Dendritic cell treated with granulocyte-macrophage colony-stimulating factor and Interleukin-4, amounts not matched to agents 40 ng/mL and 50 ng/mL, for 4 days (primary cell): ENCODE measurements at regions not wholly inside any gene's neighbourhood (a gene's known extent, or its start where the extent isn't known, plus 50 kb on each side); places are given as distances from the start of the nearest gene placed in this dataset.

Experiments used
- H3K27ac Mint-ChIP-seq: one replicate; pipeline ENCODE4 v1.8.0; 2022; ENCODE audit warnings: mild to moderate bottlenecking, mixed read lengths
- H3K27me3 Mint-ChIP-seq: one replicate; pipeline ENCODE4 v1.8.0; 2022; ENCODE audit warnings: mild to moderate bottlenecking, mixed read lengths
- H3K36me3 Mint-ChIP-seq: one replicate; pipeline ENCODE4 v1.8.0; 2022; ENCODE audit warnings: low read depth, mixed read lengths
- H3K4me1 Mint-ChIP-seq: one replicate; pipeline ENCODE4 v1.8.0; 2022; ENCODE audit warnings: low read depth, mixed read lengths
- H3K4me3 Mint-ChIP-seq: one replicate; pipeline ENCODE4 v1.8.0; 2022; ENCODE audit warnings: mild to moderate bottlenecking, moderate library complexity, mixed read lengths
- H3K9me3 Mint-ChIP-seq: one replicate; pipeline ENCODE4 v1.8.0; 2022; ENCODE audit warnings: mixed read lengths
- intact Hi-C: fragments of 100-400 bp; cut with micrococcal nuclease; formaldehyde crosslinking; loops from one replicate; pipeline ENCODE4 v1.15.0; 2022

DNA sequence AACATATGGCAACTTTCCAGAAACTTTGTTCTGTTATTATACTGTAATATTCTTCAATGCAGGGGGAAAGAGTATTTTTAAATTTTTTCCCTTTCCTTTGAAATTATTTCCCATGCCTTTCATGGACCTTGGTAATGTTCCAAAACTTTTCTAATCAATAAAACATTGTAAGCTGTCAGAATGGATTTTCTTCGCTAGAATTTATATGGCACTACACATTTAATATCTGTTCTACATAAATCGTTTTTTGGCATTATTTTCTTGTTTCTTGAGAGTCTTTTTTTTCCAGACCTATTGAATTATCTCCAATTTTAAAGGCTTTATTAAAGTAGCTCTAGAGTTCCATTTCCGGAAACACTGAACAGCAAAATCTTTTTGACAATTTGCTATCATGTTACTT lies 249.0 kb downstream of the TMEM167A start:
- Mint-ChIP-seq H3K27ac (no peak overlapping the region), H3K4me1 (no peaks in the 10 kb centered on the region), H3K27me3 (no peaks in the 10 kb centered on the region), H3K36me3 (no peaks in the 10 kb centered on the region), H3K4me3 (no peak overlapping the region), H3K9me3 (no peaks in the 10 kb centered on the region)
- intact Hi-C loops = no loop called here

DNA sequence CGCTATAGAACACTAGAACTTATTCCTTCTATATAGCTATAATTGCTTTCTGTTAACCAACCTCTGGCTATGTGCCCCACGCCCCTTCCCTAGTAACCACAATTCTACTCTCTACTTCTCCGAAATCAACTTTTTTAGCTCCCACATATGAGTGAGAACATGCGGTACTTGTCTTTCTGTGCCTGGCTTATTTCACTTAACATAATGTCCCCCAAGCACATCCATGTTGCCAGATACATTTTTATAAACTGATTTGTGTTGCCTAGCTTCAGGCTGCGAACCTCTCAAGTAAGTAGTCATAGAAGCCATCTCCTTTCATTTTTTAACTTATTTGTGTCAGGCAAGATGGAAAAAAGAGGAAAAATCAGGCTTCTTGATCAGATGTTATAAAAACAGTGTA lies 249.5 kb downstream of the TMEM167A start:
- Mint-ChIP-seq H3K4me1 (no peaks in the 10 kb centered on the region), H3K36me3 (no peaks in the 10 kb centered on the region), H3K27ac (no peak overlapping the region), H3K9me3 (no peaks in the 10 kb centered on the region), H3K4me3 (no peak overlapping the region), H3K27me3 (no peaks in the 10 kb centered on the region)
- intact Hi-C loops = no loop called here

DNA sequence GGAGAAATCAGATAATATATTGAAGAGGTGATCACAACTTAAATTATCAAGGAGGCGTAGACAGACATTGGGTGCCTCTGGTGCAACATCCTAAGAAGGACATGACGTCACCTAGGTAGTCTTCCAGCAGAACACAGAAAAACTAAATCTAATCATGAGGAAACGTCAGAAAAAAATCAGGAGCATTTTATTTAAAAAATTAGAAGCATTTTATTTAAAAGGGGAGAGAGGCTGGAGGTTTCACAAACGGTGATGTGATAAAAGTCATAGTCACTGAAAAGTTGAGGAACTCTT lies 254.6 kb downstream of the TMEM167A start:
- no peaks in the 10 kb centered on the region for H3K4me1 Mint-ChIP-seq
- H3K4me3 Mint-ChIP-seq = no peak overlapping the region
- no peaks in the 10 kb centered on the region for H3K9me3 Mint-ChIP-seq
- intact Hi-C loops = no loop called here
- no peaks in the 10 kb centered on the region for H3K36me3 Mint-ChIP-seq
- no peak overlapping the region for H3K27ac Mint-ChIP-seq
- H3K27me3 Mint-ChIP-seq = no peaks in the 10 kb centered on the region

DNA sequence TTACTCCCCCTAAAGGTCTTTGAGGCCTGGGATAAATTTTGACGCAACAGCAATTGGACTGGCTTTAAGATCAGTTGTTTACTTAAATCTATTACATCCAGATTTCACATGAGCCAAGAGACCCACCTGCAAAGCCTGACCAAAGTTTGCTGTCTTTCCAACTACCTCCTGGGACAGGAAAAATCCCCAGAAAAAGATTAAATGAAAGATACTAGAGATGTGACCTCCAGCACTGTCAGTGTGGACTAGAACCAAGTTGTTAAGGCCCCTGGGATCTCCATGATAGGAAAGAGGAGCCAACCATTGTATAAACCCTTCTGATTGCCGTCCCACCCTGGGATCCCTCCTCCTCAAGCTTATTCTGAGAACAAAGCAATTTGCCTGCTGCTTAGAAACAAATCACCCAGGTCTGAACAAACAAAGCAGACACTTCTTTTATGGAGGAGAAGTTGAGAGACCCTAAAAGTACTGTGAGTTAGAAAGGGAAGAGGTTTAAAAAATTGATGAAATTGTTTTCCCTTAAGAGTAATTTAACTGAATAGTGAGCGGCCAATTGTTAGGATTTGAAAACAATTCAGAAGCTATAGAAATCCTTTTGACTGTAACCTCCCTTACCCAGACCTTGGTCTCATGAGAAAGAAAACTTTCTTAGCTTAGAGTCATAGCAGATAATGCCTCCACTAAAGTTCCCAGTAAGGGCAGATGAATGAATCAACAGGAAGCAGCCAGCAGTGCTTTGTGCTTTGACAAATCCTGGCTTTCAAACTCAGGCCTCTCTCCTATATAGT lies 255.2 kb downstream of the TMEM167A start:
- no peaks in the 10 kb centered on the region for H3K9me3 Mint-ChIP-seq
- intact Hi-C loops = no loop called here
- no peaks in the 10 kb centered on the region for H3K36me3 Mint-ChIP-seq
- H3K27ac Mint-ChIP-seq = no peak overlapping the region
- H3K4me3 Mint-ChIP-seq = no peak overlapping the region
- no peaks in the 10 kb centered on the region for H3K27me3 Mint-ChIP-seq
- no peaks in the 10 kb centered on the region for H3K4me1 Mint-ChIP-seq

DNA sequence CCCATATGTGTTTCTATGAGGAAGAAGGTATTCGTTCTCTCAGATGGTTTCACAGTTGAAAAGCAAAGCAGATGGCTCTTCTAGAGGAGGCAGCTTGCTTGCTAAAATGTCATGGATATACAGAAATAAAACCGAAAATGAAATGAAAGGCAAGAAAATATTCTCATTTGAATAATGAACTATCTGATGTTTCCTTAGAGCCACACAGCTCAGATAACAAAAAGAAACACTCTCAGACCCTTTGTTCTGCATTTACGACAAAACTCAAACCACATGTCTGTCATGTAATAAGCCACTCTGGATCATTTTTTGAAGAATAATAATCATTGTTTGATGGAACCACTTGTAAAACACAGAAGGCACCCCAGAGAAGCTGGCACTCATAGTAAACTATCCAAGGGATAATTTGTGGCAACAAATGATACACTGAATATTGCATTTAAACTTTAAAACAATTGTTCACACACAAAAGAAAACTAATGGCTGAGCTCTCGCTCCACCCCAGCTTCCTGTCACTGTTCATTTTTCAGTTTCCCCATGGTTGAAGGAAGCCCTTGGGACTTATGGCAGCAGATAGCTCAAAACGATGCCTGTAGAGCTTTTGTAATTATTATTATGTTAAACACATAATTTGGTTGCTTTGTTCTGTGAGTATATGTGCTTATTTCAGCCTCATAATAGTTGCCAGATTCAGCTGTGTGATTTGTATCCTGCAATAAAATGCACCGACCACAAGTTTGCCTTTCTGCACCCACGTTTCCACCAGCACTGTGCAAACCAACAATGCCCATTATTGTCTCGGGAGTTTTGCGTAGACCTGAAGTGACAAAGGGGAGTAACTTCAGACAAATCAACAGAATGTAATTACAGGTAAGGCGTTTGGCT lies 256.0 kb downstream of the TMEM167A start:
- no peaks in the 10 kb centered on the region for H3K27me3 Mint-ChIP-seq
- H3K4me1 Mint-ChIP-seq = no peaks in the 10 kb centered on the region
- H3K36me3 Mint-ChIP-seq = no peaks in the 10 kb centered on the region
- H3K9me3 Mint-ChIP-seq = no peaks in the 10 kb centered on the region
- intact Hi-C loops = no loop called here
- H3K4me3 Mint-ChIP-seq = no peak overlapping the region
- no peak overlapping the region for H3K27ac Mint-ChIP-seq

DNA sequence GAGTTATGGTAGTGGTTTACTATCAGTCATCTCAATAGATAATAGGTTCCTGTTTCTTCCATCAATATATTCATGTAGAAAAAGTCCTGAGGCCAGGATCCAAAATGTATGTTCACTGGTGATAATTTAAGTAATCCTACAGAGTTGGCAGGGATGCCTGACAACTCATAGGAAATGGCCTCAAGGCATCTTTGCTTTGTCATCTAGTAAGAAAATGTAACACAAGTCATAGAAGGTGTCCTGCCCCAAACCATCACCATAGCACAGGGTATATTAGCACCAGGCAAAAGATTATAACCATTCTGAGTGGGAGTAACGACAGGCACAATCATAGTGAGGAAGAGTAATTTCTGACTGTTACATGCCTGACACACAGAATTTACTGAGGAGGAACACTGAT lies 257.0 kb downstream of the TMEM167A start:
- intact Hi-C loops = no loop called here

DNA sequence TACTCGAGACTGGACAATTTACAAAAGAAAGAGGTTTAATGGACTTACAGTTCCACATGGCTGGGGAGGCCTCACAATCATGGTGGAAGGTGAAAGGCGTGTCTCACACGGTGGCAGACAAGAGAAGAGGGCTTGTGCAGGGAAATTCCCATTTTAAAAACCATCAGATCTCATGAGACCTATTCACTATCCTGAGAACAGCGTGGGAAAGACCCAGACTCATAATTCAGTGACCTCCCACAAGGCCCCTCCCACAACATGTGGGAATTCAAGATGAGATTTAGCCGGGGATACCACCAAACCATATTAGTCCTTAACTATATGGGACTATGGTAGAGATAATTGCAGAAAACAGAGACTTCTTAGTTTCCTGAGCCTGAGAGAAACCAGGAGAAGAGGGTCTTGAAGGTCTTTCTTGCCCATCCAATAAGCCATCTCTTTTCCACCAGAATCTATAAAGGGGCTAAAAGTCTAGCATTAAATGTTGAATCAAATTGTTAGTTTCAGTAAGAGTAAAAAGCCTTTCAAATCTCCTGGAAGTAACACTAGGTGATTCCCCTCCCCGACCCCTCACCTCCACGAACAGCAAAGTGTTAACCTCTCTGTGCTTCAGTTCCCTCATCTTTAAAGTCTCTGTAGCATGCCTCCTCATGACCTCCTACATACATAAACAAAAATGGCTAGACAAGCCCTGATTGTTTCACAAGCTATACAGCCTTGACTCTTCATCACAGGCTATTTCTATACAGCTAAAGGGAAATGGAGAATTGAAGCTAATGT lies 259.1 kb downstream of the TMEM167A start:
- Mint-ChIP-seq H3K4me3 (no peak overlapping the region), H3K36me3 (no peaks in the 10 kb centered on the region), H3K27ac (no peak overlapping the region), H3K9me3 (no peaks in the 10 kb centered on the region), H3K4me1 (no peaks in the 10 kb centered on the region), H3K27me3 (no peaks in the 10 kb centered on the region)
- intact Hi-C loops = no loop called here

More for the DNA sequence above, 257.0 kb downstream of the TMEM167A start:
- Mint-ChIP-seq H3K36me3 (no peaks in the 10 kb centered on the region), H3K27me3 (no peaks in the 10 kb centered on the region), H3K9me3 (no peaks in the 10 kb centered on the region), H3K4me3 (no peak overlapping the region), H3K27ac (no peak overlapping the region), H3K4me1 (no peaks in the 10 kb centered on the region)

DNA sequence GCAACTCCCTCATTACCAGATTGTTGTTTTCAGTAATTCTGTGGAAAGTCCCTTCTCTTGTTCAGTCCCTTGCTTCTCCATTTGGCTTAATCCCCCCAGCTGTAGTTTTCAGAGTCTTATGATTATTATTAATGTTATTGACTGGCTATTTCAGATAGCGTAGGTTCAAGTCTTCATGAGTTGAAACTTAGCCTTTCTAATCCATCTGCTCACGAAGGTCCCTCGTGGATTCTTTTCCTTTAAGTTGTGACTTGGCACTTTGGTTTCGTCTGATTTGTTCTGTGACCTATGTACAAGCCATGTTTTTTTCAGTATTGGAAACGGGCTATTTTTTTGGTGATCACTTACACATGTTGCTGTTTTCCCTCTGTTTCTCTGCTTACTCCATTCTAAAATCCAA lies 260.3 kb downstream of the TMEM167A start:
- H3K4me3 Mint-ChIP-seq = no peak overlapping the region

DNA sequence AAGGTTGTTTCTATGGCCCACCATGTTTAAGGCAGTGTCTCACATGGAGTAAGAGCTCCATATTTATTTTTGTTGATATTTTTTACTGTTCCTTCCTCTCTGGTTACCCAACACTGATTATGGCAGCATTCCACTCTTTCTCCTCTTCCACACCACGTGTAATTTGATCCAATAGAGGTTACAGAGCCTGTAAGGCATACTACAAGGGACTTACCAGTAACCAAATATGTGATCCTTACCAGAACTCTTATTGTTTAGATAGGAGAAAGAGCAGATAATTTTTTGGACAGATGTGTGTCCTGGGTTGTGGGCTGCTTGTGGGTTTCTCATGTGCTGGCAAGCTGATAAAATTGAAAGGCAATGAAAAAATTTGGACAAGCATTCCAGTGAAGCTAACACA lies 261.3 kb downstream of the TMEM167A start:
- Mint-ChIP-seq H3K27me3 (no peaks in the 10 kb centered on the region), H3K4me1 (peaks cover 6% of the 10 kb centered on the region), H3K27ac (no peak overlapping the region), H3K9me3 (no peaks in the 10 kb centered on the region), H3K4me3 (no peak overlapping the region), H3K36me3 (no peaks in the 10 kb centered on the region)
- intact Hi-C loops = no loop called here

More for the DNA sequence above, 260.3 kb downstream of the TMEM167A start:
- Mint-ChIP-seq H3K27ac (no peak overlapping the region), H3K9me3 (no peaks in the 10 kb centered on the region), H3K36me3 (no peaks in the 10 kb centered on the region), H3K27me3 (no peaks in the 10 kb centered on the region), H3K4me1 (peaks cover 6% of the 10 kb centered on the region)
- intact Hi-C loops = no loop called here

DNA sequence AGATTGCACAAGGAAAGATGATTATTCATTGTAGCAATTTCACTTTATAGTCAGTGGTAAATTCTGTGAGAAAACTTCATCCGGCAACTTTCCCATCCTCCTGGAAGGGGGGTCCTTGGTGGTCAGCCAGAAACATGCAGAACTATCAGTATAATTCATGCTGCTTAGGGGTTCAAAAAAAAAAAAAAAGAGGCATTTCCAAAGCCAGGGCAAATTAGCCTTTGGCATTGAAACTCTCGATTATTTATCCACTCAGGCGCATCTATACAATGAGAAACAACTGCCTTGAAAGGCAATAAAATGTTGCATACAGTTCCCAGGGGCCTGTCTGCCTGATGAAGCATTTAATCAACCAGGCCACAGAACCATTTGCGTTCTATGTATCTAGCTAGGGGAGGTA lies 263.3 kb downstream of the TMEM167A start:
- Mint-ChIP-seq H3K27ac (no peak overlapping the region), H3K36me3 (no peaks in the 10 kb centered on the region), H3K4me3 (no peak overlapping the region), H3K9me3 (no peaks in the 10 kb centered on the region), H3K27me3 (no peaks in the 10 kb centered on the region), H3K4me1 (peaks cover 6% of the 10 kb centered on the region)
- intact Hi-C loops = no loop called here

DNA sequence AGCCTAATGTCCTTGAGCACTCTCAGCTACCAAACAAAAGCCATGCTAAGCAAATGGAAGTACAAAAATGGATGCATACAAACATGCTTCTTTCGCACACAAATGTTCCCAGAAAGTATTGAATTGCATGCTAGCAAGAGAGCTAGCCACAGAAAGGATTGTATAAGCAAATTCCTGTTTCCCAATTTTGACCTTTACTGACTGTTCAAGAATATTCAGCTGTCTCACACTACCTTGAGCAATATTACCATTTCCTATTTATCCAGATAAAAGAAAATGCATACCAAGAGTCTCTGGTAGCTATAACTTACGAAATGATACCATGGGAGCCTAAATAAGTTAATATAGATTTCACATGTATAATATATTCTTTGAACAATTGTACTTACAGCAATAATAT lies 264.6 kb downstream of the TMEM167A start:
- no peak overlapping the region for H3K4me3 Mint-ChIP-seq
- H3K9me3 Mint-ChIP-seq = no peaks in the 10 kb centered on the region
- peaks cover 6% of the 10 kb centered on the region for H3K4me1 Mint-ChIP-seq
- intact Hi-C loops = no loop called here
- H3K36me3 Mint-ChIP-seq = no peaks in the 10 kb centered on the region
- no peaks in the 10 kb centered on the region for H3K27me3 Mint-ChIP-seq
- no peak overlapping the region for H3K27ac Mint-ChIP-seq

DNA sequence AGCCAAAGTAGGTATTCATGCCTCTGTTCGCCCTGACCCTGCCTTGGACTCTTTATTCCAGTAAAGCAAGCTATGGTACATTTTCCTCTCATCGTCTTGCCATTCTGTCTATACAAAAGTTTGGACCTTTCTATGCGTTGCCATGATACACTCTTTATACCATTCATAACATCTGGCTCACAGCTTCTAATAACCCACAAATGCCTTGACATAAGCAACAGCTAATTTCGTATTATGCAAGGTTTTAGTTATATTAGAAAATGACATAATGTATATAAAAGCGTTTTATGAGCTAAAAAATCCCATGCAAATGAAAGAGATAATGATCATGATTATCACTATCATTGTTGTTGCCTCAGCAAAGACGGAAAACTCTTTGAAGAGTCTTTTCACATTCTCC lies 265.7 kb downstream of the TMEM167A start:
- Mint-ChIP-seq H3K27me3 (no peaks in the 10 kb centered on the region), H3K9me3 (no peaks in the 10 kb centered on the region), H3K27ac (no peak overlapping the region), H3K4me3 (no peak overlapping the region), H3K4me1 (peaks cover 6% of the 10 kb centered on the region), H3K36me3 (no peaks in the 10 kb centered on the region)
- intact Hi-C loops = no loop called here

DNA sequence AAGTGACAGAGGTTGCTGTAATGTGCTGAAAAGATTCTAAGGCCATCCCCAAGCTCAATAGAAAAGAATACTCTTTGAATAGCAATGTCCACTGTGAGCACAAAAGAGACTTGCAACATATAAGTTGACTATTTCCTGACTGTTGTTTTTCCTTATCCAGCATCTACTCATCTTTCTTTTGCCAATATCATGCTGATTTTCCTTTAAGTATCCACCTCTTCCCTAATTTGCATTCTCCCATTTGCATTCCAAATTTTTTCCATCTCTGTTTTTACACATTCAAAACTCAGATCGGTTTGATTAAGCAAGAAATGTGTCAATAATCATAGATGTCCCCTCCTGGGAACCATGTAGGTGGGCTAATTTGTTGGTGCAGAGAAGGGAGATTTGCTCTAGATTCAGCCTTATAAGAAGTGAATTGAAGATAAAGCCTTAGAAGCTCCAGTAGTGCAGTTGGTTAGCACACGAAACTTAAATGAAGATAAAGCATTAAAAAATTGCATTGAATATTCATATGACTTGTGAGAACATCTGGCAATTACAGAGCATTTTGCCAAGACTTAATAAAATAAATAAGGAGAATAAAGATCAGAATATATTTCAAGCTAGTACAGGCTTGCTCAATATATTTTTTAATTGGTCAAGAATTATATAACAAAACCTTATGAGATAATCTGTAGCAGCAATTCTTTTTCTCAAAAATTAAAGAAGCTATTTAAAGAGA lies 267.6 kb downstream of the TMEM167A start:
- Mint-ChIP-seq H3K27me3 (no peaks in the 10 kb centered on the region), H3K36me3 (no peaks in the 10 kb centered on the region), H3K27ac (no peak overlapping the region), H3K9me3 (no peaks in the 10 kb centered on the region), H3K4me3 (no peak overlapping the region), H3K4me1 (peaks cover 6% of the 10 kb centered on the region)
- intact Hi-C loops = no loop called here
